ENCODE measurements at regions not wholly inside any gene's neighbourhood (a gene's known extent, or its start where the extent isn't known, plus 50 kb on each side); places are given as distances from the start of the nearest gene placed in this dataset.
"Not testable (repeated sequence)": the region's sequence is repeated elsewhere in the genome, so short reads cannot be mapped to it uniquely, and the experiment has no call there.

GRCh38 chr6:71220466-71220865, 68.1 kb upstream of the OGFRL1 start:
- DNase-seq, result no peak
- Histone ChIP-seq H3K4me3 (no peak overlapping the region), H3K4me1 (ENCODE audit: low read depth) (no peaks in the 10 kb centered on the region), H3K9me3 (no peaks in the 10 kb centered on the region), H3K36me3 (ENCODE audit: low read depth) (no peaks in the 10 kb centered on the region)
- TF ChIP-seq, protein P1, sequence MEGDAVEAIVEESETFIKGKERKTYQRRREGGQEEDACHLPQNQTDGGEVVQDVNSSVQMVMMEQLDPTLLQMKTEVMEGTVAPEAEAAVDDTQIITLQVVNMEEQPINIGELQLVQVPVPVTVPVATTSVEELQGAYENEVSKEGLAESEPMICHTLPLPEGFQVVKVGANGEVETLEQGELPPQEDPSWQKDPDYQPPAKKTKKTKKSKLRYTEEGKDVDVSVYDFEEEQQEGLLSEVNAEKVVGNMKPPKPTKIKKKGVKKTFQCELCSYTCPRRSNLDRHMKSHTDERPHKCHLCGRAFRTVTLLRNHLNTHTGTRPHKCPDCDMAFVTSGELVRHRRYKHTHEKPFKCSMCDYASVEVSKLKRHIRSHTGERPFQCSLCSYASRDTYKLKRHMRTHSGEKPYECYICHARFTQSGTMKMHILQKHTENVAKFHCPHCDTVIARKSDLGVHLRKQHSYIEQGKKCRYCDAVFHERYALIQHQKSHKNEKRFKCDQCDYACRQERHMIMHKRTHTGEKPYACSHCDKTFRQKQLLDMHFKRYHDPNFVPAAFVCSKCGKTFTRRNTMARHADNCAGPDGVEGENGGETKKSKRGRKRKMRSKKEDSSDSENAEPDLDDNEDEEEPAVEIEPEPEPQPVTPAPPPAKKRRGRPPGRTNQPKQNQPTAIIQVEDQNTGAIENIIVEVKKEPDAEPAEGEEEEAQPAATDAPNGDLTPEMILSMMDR (IDR thresholded peaks at IDR 0.05), result no peak
- ATAC-seq, result no peak
- intact Hi-C loops (cut with DNase I, micrococcal nuclease), result no loop called here

GRCh38 chr6:71222671-71223070, 65.9 kb upstream of the OGFRL1 start:
- DNase-seq (no peak), ATAC-seq (no peak)
- intact Hi-C loops (cut with DNase I, micrococcal nuclease), result no loop called here
- Histone ChIP-seq H3K36me3 (ENCODE audit: low read depth) (no peaks in the 10 kb centered on the region), H3K4me3 (no peak overlapping the region), H3K9me3 (no peaks in the 10 kb centered on the region), H3K4me1 (ENCODE audit: low read depth) (no peaks in the 10 kb centered on the region)
- TF ChIP-seq, protein P1 (IDR thresholded peaks at IDR 0.05), result no peak

DNA sequence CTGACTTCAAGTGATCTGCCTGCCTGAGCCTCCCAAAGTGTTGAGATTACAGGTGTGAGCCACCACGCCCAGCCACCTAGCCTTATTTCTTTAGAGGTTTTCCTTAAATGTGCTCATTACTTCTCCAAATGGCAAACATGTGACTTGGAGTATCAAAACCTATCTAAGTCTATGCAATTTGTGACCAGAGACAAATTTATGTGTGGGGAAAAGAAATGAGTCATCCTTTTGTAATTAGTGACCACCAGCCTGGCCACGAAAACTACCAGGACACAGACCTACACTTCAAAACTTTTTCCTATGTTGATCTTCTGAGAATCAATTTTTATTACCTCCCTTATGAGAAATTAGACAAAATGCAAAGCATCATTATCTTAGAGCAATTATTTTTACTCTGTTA, 64.6 kb upstream of the OGFRL1 start:
- ATAC-seq (no peak), DNase-seq (no peak)
- intact Hi-C loops (cut with DNase I, micrococcal nuclease), result no loop called here
- Histone ChIP-seq H3K4me3 (no peak overlapping the region), H3K4me1 (ENCODE audit: low read depth) (no peaks in the 10 kb centered on the region), H3K36me3 (ENCODE audit: low read depth) (no peaks in the 10 kb centered on the region), H3K9me3 (no peaks in the 10 kb centered on the region)
- TF ChIP-seq, protein P1 (IDR thresholded peaks at IDR 0.05), result no peak

DNA sequence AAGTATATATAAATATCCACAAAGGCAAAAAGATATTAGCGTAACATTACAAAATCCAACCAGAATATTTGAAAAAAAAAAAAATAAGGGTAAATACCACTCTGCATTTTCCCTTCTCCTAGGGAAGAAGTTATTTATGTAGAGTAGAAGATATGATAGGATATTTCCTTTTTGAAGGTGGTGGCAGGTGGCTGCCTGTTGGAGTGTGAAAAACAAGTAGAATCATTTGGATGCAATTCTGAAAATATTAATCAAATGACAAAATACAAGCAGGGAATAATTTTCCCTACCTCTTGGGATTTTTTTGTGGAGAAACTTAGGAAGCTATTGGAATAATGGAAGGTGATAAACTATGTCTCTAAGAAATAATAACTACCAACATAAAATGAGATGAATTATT, 62.5 kb upstream of the OGFRL1 start:
- no peak overlapping the region for H3K4me3 ChIP-seq
- no peaks in the 10 kb centered on the region for H3K9me3 ChIP-seq
- TF ChIP-seq, protein P1 (IDR thresholded peaks at IDR 0.05), result no peak
- intact Hi-C loops (cut with DNase I, micrococcal nuclease), result no loop called here
- DNase-seq (no peak), ATAC-seq (no peak)
- no peaks in the 10 kb centered on the region for H3K4me1 ChIP-seq (ENCODE audit: low read depth)
- no peaks in the 10 kb centered on the region for H3K36me3 ChIP-seq (ENCODE audit: low read depth)

DNA sequence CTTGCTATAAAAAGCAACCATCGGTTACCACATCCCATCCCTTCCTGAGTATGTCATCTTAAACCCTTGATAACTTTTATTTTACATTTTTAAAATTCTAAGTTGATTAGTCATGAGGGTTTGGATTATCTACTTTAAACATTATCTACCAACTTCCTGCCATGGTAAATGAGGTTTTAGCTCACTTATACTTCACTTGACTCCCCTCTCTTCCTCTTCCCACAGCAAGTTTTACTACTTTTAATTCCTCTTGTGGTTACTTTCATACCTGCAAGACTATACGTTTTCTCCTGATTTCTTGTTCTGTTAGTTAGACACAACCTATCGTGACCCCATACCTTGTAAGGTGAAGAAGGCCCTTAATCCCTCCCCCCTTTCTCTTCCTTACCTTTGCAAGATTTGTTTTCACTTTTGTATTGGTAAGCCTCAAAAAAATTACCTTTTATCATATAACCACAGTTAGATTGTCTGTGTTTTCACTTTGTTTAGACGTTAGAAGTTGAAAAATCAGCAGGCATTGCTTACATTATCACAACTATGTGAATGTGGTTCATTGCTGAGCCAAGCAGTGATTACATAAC, 60.1 kb upstream of the OGFRL1 start:
- intact Hi-C loops (cut with DNase I, micrococcal nuclease), result no loop called here
- DNase-seq (no peak), ATAC-seq (no peak)
- Histone ChIP-seq H3K9me3 (no peaks in the 10 kb centered on the region), H3K36me3 (ENCODE audit: low read depth) (no peaks in the 10 kb centered on the region), H3K4me1 (ENCODE audit: low read depth) (no peaks in the 10 kb centered on the region), H3K4me3 (no peak overlapping the region)
- TF ChIP-seq, protein P1 (IDR thresholded peaks at IDR 0.05), result no peak

DNA sequence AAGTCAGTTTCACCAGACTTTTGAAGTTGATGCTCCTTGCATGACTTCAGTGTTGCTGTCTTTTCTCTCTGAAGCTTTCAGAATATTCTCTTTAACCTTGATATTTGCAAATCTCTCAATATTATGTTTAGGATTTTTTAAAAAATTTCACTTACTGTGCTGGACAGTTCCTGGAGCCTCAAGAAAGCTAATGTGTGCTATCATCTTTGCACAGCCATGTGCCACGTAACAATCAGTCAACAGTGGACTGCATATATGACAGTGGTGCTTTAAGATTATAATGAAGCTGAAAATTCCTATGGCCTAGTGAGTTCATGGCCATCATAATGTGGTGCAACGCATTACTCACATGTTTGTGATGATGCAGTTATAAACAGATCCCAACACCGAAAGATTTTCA, 59.1 kb upstream of the OGFRL1 start:
- DNase-seq, result no peak
- H3K9me3 ChIP-seq, result no peaks in the 10 kb centered on the region
- no peaks in the 10 kb centered on the region for H3K36me3 ChIP-seq (ENCODE audit: low read depth)
- no peaks in the 10 kb centered on the region for H3K4me1 ChIP-seq (ENCODE audit: low read depth)
- intact Hi-C loops (cut with DNase I, micrococcal nuclease), result no loop called here
- no peak overlapping the region for H3K4me3 ChIP-seq
- TF ChIP-seq, protein P1 (IDR thresholded peaks at IDR 0.05), result no peak
- no peak for ATAC-seq

DNA sequence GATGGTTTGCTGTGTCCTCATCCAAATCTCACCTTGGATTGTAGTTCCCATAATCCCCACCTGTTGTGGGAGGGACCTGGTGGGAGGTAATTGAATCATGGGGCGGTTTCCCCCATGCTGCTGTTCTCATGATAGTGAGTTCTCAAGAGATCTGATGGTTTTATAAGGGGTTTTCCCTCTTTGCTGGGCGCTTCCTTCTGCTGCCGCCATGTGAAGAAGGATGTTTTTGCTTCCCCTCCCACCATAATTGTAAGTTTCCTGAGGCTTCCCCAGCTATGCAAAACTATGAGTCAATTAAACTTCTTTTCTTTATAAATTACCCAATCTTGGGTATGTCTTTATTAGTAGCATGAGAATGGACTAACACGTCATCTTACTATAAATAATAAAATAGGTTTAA, 55.7 kb upstream of the OGFRL1 start:
- ATAC-seq; H3K36me3 ChIP-seq (ENCODE audit: low read depth); DNase-seq; H3K9me3 ChIP-seq; intact Hi-C loops (cut with DNase I, micrococcal nuclease); H3K4me1 ChIP-seq (ENCODE audit: low read depth); H3K4me3 ChIP-seq: not testable (repeated sequence)

Measured in mucosa of descending colon (tissue), 3 donors.